Uterus (tissue), 3 donors: ENCODE measurements at regions not wholly inside any gene's neighbourhood (a gene's known extent, or its start where the extent isn't known, plus 50 kb on each side); places are given as distances from the start of the nearest gene placed in this dataset.

Experiments
- DNase-seq, 2 donors: peaks; one replicate each; pipeline ENCODE4 v3.0.0-alpha.2; 2019 to 2020
- H3K27ac ChIP-seq, 2 donors: fragments of 200-600 bp; sonication (generic); 1 replicate in 1 of 2; 2 replicates in 1 of 2; pipeline ENCODE4 v1.5.1; 2016 to 2018
- H3K27me3 ChIP-seq, 2 donors: fragments of 200-600 bp; sonication (generic); one replicate each; pipeline ENCODE4 v1.5.1; 2018 to 2019; ENCODE audit warnings: control low read depth in 1 of 2
- H3K36me3 ChIP-seq, 2 donors: fragments of 200-600 bp; sonication (generic); one replicate each; pipeline ENCODE4 v1.5.1; 2019; ENCODE audit warnings: control low read depth in 1 of 2
- H3K4me1 ChIP-seq, 2 donors: fragments of 200-600 bp; sonication (generic); one replicate each; pipeline ENCODE4 v1.5.1; 2018 to 2019; ENCODE audit warnings: control low read depth in 1 of 2
- H3K4me3 ChIP-seq, 2 donors: fragments of 200-600 bp; sonication (generic); 1 replicate in 1 of 2; 2 replicates in 1 of 2; pipeline ENCODE4 v1.5.1; 2018 to 2019; ENCODE audit warnings: mild to moderate bottlenecking in 1 of 2
- H3K9me3 ChIP-seq, 2 donors: fragments of 200-600 bp; sonication (generic); one replicate each; pipeline ENCODE4 v1.5.1; 2019; ENCODE audit warnings: control low read depth in 1 of 2
- POLR2A ChIP-seq, 2 donors: fragments of 450-650 bp; IDR thresholded peaks; one replicate each; pipeline ENCODE4 v1.6.1; 2016; ENCODE audit warnings: antibody characterized with exemption in 2 of 2, mild to moderate bottlenecking in 1 of 2, moderate library complexity in 1 of 2
- intact Hi-C: fragments of 100-400 bp; cut with DNase I; formaldehyde crosslinking; loops from one replicate; pipeline ENCODE4 v1.15.1; 2023; ENCODE audit warnings: low total_unique reads
- TF ChIP-seq, protein P1 (sequence below), 4 experiments: fragments of 200-600 bp in 2 of 4; fragments of 450-650 bp in 2 of 4; sonication (generic) in 2 of 4; IDR thresholded peaks; one replicate each; pipeline ENCODE4 v1.5.1; 2016 to 2019; ENCODE audit warnings: antibody characterized with exemption in 4 of 4, mild to moderate bottlenecking in 2 of 4, moderate library complexity in 1 of 4
- donor health status: DM: yes; HTN: yes; CAD: no.

- H3K27me3 ChIP-seq = no peaks in the 10 kb centered on the region
- H3K4me1 ChIP-seq = no peaks in the 10 kb centered on the region
- no peak for TF ChIP-seq POLR2A (IDR thresholded peaks at IDR 0.05)
- TF ChIP-seq, protein P1, sequence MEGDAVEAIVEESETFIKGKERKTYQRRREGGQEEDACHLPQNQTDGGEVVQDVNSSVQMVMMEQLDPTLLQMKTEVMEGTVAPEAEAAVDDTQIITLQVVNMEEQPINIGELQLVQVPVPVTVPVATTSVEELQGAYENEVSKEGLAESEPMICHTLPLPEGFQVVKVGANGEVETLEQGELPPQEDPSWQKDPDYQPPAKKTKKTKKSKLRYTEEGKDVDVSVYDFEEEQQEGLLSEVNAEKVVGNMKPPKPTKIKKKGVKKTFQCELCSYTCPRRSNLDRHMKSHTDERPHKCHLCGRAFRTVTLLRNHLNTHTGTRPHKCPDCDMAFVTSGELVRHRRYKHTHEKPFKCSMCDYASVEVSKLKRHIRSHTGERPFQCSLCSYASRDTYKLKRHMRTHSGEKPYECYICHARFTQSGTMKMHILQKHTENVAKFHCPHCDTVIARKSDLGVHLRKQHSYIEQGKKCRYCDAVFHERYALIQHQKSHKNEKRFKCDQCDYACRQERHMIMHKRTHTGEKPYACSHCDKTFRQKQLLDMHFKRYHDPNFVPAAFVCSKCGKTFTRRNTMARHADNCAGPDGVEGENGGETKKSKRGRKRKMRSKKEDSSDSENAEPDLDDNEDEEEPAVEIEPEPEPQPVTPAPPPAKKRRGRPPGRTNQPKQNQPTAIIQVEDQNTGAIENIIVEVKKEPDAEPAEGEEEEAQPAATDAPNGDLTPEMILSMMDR (IDR thresholded peaks at IDR 0.05) = no peak
- H3K9me3 ChIP-seq = no peaks in the 10 kb centered on the region
- no peak overlapping the region for H3K27ac ChIP-seq
- no peaks in the 10 kb centered on the region for H3K36me3 ChIP-seq
- intact Hi-C loops = no loop called here
- no peak overlapping the region for H3K4me3 ChIP-seq
- DNase-seq = no peak
Measured at GRCh38 chr4:171376724-171377123, 436.5 kb upstream of the GALNTL6 start.

DNA sequence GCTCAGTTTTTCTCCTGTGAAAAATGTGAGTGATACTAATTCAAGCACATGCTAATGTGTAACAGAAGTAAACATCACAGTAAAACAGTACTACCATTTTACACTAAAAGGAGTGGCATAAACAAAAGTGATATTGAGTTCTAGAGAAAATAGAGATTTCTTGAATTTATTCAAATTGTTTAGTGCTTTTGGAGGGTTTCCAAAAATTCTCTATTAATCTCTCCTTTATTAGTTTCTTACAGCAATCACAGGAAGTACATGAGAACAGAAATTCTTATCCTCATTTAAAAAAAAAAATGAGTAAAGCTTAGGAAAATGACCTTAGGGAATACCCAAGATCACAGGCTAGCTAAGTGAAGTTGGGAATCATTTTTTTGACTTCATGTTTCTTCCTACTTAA lies 459.7 kb upstream of the GALNTL6 start:
- Histone ChIP-seq H3K4me1 (no peaks in the 10 kb centered on the region), H3K9me3 (no peaks in the 10 kb centered on the region), H3K27me3 (no peaks in the 10 kb centered on the region), H3K36me3 (no peaks in the 10 kb centered on the region), H3K27ac (no peak overlapping the region), H3K4me3 (no peak overlapping the region)
- intact Hi-C loops = no loop called here
- DNase-seq = no peak
- TF ChIP-seq POLR2A (IDR thresholded peaks at IDR 0.05) = no peak
- TF ChIP-seq, protein P1 (IDR thresholded peaks at IDR 0.05) = no peak

DNA sequence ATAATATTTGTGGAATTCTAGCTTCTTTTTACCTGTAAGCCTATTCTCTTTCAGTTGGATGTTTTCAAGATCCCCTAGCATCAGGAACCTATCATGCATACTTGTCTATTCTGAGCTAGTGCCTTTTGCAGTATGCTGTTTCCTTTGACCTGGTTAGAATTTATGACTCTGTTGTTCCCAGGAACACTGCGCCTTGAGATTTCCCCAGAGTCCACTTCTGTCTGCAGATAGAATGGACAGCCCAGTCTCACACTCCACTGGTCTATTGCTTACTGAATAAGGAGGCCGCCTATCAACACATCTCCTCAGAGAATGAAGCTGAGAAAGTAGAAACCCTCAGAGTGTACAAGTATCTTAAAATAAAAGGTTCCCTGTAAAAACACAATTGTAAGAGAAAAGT lies 465.1 kb upstream of the GALNTL6 start:
- Histone ChIP-seq H3K4me3 (no peak overlapping the region), H3K36me3 (no peaks in the 10 kb centered on the region), H3K27me3 (no peaks in the 10 kb centered on the region), H3K9me3 (no peaks in the 10 kb centered on the region), H3K4me1 (no peaks in the 10 kb centered on the region), H3K27ac (no peak overlapping the region)
- TF ChIP-seq POLR2A (IDR thresholded peaks at IDR 0.05) = no peak
- TF ChIP-seq, protein P1 (IDR thresholded peaks at IDR 0.05) = no peak
- intact Hi-C loops = no loop called here
- no peak for DNase-seq

DNA sequence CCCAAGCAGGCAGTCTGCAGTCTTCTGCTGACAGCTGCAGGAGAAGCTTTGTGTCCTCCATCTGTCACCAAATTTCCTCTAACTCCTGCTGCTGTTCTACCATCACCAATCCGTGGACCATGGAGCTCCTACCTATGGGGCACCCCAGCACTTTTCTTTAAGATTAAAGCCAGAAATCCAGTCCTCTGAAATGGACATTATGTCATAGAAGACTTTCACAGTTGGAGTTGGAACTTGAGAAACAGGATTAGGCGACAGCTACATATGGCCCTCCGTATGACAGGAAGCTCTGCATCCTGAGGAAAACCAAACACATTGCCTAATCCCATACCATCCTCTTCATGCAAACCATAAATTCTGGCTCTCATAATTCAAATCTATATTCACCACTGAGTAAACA lies 470.6 kb upstream of the GALNTL6 start:
- Histone ChIP-seq H3K27me3 (no peaks in the 10 kb centered on the region), H3K4me3 (no peak overlapping the region), H3K27ac (no peak overlapping the region), H3K9me3 (no peaks in the 10 kb centered on the region), H3K4me1 (no peaks in the 10 kb centered on the region), H3K36me3 (no peaks in the 10 kb centered on the region)
- TF ChIP-seq POLR2A (IDR thresholded peaks at IDR 0.05) = no peak
- TF ChIP-seq, protein P1 (IDR thresholded peaks at IDR 0.05) = no peak
- intact Hi-C loops = no loop called here
- DNase-seq = no peak

- H3K27me3 ChIP-seq = no peaks in the 10 kb centered on the region
- intact Hi-C loops = no loop called here
- H3K4me1 ChIP-seq = no peaks in the 10 kb centered on the region
- H3K9me3 ChIP-seq = no peaks in the 10 kb centered on the region
- no peak overlapping the region for H3K4me3 ChIP-seq
- DNase-seq = no peak
- TF ChIP-seq POLR2A (IDR thresholded peaks at IDR 0.05) = no peak
- TF ChIP-seq, protein P1 (IDR thresholded peaks at IDR 0.05) = no peak
- no peak overlapping the region for H3K27ac ChIP-seq
- no peaks in the 10 kb centered on the region for H3K36me3 ChIP-seq
Measured at GRCh38 chr4:171340258-171340657, 472.9 kb upstream of the GALNTL6 start.
